ENCODE measurements at regions not wholly inside any gene's neighbourhood (a gene's known extent, or its start where the extent isn't known, plus 50 kb on each side); places are given as distances from the start of the nearest gene placed in this dataset.

DNA sequence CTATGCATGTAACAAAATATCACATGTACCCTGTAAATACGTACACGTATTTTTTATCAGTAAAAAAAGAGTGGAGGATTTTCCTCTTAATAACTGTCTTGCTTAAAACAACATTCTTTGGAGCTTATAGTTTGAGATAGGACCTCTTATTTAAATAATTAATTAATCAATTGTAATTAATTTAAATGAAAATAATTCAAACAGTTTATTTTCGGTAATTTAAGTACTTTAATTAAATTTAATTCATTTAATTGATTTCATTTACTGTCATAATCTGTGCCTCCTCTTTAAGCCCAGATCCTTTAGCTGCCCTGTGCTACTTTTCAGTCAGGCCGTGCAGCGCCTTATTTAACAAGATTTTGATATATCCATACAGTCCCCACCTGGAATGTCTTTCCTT, 427.0 kb downstream of the HLX start:
- no peak for TF ChIP-seq CTCF (IDR thresholded peaks at IDR 0.05)
- TF ChIP-seq POLR2A (IDR thresholded peaks at IDR 0.05): no peak

All from testis (tissue), 2 donors.